Neural cell (in vitro differentiated cells): ENCODE measurements at regions not wholly inside any gene's neighbourhood (a gene's known extent, or its start where the extent isn't known, plus 50 kb on each side); places are given as distances from the start of the nearest gene placed in this dataset.

ENCODE experiments used
- EP300 ChIP-seq: fragments of 450-650 bp; conservative IDR thresholded peaks from 2 replicates; pipeline ENCODE4 v1.6.1; 2014; ENCODE audit warnings: antibody characterized with exemption, mild to moderate bottlenecking, moderate library complexity; ENCODE audit not compliant: poor library complexity, severe bottlenecking
- EZH2 ChIP-seq: fragments of 200-600, 300-800 bp; shearing (Covaris generic), sonication (generic); IDR thresholded peaks from 2 replicates; pipeline ENCODE4 v1.6.1; 2014; ENCODE audit warnings: antibody characterized with exemption, low read length, borderline replicate concordance, mild to moderate bottlenecking; ENCODE audit not compliant: insufficient read depth, poor library complexity, severe bottlenecking
- POLR2AphosphoS5 ChIP-seq: IDR thresholded peaks from 2 replicates; pipeline ENCODE4 v1.6.1; 2012
- RAD21 ChIP-seq: fragments of 450-650 bp; conservative IDR thresholded peaks from 2 replicates; pipeline ENCODE4 v1.6.1; 2014; ENCODE audit warnings: antibody characterized with exemption, mild to moderate bottlenecking, moderate library complexity
- REST ChIP-seq: IDR thresholded peaks from 2 replicates; pipeline ENCODE4 v1.6.1; 2012; ENCODE audit warnings: borderline replicate concordance
- TF ChIP-seq, protein P1 (sequence below): fragments of 450-650 bp; IDR thresholded peaks from 2 replicates; pipeline ENCODE4 v1.5.1; 2014; ENCODE audit warnings: antibody characterized with exemption, mild to moderate bottlenecking, moderate library complexity; ENCODE audit not compliant: poor library complexity, severe bottlenecking

DNA sequence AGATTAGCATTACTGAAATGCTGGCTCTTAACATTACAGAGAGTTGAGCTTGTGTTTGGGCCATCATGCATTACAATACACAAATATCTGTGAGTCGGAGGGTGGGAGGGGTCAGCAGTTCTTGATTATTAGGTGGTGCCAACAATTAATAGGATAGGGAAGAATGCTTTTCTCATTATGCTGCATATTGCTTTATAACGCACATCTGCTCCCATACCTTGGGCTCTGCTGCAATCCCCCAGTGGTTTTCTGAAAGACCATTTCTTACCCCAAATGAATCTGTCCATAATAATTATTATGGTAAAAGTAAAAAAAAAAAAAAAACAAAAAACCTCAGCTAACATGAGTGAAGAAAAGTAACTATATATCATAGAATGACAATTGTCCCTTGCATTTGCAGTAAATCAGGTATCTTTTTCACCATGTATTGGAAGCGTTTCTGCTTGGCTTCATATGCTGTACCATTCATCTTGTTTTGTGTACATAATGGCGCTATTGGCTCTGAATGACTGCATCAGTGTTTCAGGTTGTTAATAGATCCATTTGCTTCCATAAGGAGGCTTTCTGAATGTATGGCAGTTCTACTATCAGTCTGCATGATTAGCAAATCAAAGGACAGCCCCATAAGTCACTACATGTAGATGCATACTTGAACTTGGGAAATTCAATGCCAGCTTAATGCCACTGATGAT lies 75.9 kb downstream of the CAVIN4 start:
- TF ChIP-seq, protein P1, sequence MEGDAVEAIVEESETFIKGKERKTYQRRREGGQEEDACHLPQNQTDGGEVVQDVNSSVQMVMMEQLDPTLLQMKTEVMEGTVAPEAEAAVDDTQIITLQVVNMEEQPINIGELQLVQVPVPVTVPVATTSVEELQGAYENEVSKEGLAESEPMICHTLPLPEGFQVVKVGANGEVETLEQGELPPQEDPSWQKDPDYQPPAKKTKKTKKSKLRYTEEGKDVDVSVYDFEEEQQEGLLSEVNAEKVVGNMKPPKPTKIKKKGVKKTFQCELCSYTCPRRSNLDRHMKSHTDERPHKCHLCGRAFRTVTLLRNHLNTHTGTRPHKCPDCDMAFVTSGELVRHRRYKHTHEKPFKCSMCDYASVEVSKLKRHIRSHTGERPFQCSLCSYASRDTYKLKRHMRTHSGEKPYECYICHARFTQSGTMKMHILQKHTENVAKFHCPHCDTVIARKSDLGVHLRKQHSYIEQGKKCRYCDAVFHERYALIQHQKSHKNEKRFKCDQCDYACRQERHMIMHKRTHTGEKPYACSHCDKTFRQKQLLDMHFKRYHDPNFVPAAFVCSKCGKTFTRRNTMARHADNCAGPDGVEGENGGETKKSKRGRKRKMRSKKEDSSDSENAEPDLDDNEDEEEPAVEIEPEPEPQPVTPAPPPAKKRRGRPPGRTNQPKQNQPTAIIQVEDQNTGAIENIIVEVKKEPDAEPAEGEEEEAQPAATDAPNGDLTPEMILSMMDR: no peak
- TF ChIP-seq REST (no peak), RAD21 (no peak), EP300 (no peak), POLR2AphosphoS5 (no peak), EZH2 (no peak)
